ENCODE measurements at regions not wholly inside any gene's neighbourhood (a gene's known extent, or its start where the extent isn't known, plus 50 kb on each side); places are given as distances from the start of the nearest gene placed in this dataset.
A peak's percentile ranks its signal among the peaks of the same experiment; 100 is the strongest.

GRCh38 chr7:17640730-17641377 lies 299.4 kb downstream of the SNX13 start:
- Histone ChIP-seq H3K4me3 (ENCODE audit: low read depth, low read length, poor library complexity, severe bottlenecking) (no peak overlapping the region), H3K27me3 (replicated peaks; ENCODE audit: insufficient read depth, low read depth, low read length, poor library complexity) (no peaks in the 10 kb centered on the region), H3K36me3 (ENCODE audit: insufficient read depth, low read length, poor library complexity, severe bottlenecking) (no peaks in the 10 kb centered on the region), H3K27ac (ENCODE audit: low read depth, low read length, poor library complexity, severe bottlenecking) (no peak overlapping the region), H3K4me1 (ENCODE audit: insufficient read depth, low read length, poor library complexity, severe bottlenecking) (peaks cover 9% of the 10 kb centered on the region), H3K9me3 (ENCODE audit: low read depth, low read length, poor library complexity, severe bottlenecking) (peaks cover 3% of the 10 kb centered on the region)
- intact Hi-C loops (cut with micrococcal nuclease; ENCODE audit: unreplicated experiment): no loop called here
- TF ChIP-seq EZH2 (IDR thresholded peaks at IDR 0.05; ENCODE audit: borderline replicate concordance, low read depth, low read length, poor library complexity, severe bottlenecking) (no peak), CTCF (conservative IDR thresholded peaks at IDR 0.05; ENCODE audit: low read depth, low read length) (peak; percentile 70)
- BruUV-seq (replicated peaks): no TSS peak
- peak; percentile 59 for DNase-seq (ENCODE audit: low spot score)
- POLR2A ChIA-PET (ENCODE audit: low non-redundant PET): no interaction called here
- CTCF ChIA-PET: no interaction called here

GRCh38 chr7:17645500-17645899 lies 294.8 kb downstream of the SNX13 start:
- H3K4me1 ChIP-seq (ENCODE audit: insufficient read depth, low read length, poor library complexity, severe bottlenecking): no peaks in the 10 kb centered on the region
- intact Hi-C loops (cut with micrococcal nuclease; ENCODE audit: unreplicated experiment): loop anchor here (5.0 kb wide), 2 partner anchors 113 to 663 kb away; no protein-coding TSS in a partner anchor
- no peaks in the 10 kb centered on the region for H3K27me3 ChIP-seq (replicated peaks; ENCODE audit: insufficient read depth, low read depth, low read length, poor library complexity)
- no peak overlapping the region for H3K27ac ChIP-seq (ENCODE audit: low read depth, low read length, poor library complexity, severe bottlenecking)
- no TSS peak for BruUV-seq (replicated peaks)
- no peaks in the 10 kb centered on the region for H3K36me3 ChIP-seq (ENCODE audit: insufficient read depth, low read length, poor library complexity, severe bottlenecking)
- POLR2A ChIA-PET (ENCODE audit: low non-redundant PET): no interaction called here
- no peak overlapping the region for H3K4me3 ChIP-seq (ENCODE audit: low read depth, low read length, poor library complexity, severe bottlenecking)
- TF ChIP-seq CTCF (conservative IDR thresholded peaks at IDR 0.05; ENCODE audit: low read depth, low read length): no peak
- no peak for TF ChIP-seq EZH2 (IDR thresholded peaks at IDR 0.05; ENCODE audit: borderline replicate concordance, low read depth, low read length, poor library complexity, severe bottlenecking)
- CTCF ChIA-PET: no interaction called here
- H3K9me3 ChIP-seq (ENCODE audit: low read depth, low read length, poor library complexity, severe bottlenecking): peaks cover 3% of the 10 kb centered on the region
- DNase-seq (ENCODE audit: low spot score): no peak

DNA sequence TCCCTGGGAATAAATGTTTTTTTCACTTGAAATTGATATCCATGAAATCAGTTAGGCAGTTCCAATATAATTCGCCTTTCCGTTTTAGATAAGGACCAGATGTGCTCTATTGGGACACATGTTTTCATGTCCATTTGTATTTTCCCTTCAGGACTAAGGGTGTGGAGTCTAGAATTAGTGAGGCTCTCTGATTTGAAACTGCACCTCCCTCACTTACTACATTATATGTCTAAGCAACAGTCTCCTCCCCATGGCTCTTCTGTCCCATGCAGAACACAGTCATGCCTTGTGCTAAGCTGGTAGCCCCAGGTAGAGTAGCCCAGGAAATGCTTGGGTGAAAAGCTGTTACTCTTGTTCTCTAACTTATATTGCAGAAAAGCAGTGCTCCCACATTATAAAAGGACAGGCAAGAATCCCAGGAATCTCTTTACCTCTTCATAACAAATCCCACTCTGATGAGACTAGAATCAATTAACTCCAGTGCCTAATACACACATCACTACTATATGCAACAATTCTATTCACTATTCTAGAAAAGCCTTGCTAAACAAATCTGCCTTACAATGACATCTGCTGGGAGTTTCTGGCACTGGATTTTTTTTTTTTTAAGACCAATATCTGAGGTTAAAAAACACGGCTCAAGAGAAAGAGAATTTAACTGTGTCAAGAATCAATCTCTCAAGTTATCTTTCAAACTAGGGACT lies 293.9 kb downstream of the SNX13 start:
- Histone ChIP-seq H3K36me3 (ENCODE audit: insufficient read depth, low read length, poor library complexity, severe bottlenecking) (no peaks in the 10 kb centered on the region), H3K4me3 (ENCODE audit: low read depth, low read length, poor library complexity, severe bottlenecking) (no peak overlapping the region), H3K27me3 (replicated peaks; ENCODE audit: insufficient read depth, low read depth, low read length, poor library complexity) (no peaks in the 10 kb centered on the region), H3K4me1 (ENCODE audit: insufficient read depth, low read length, poor library complexity, severe bottlenecking) (no peaks in the 10 kb centered on the region), H3K27ac (ENCODE audit: low read depth, low read length, poor library complexity, severe bottlenecking) (no peak overlapping the region), H3K9me3 (ENCODE audit: low read depth, low read length, poor library complexity, severe bottlenecking) (peaks cover 3% of the 10 kb centered on the region)
- POLR2A ChIA-PET (ENCODE audit: low non-redundant PET): no interaction called here
- TF ChIP-seq EZH2 (IDR thresholded peaks at IDR 0.05; ENCODE audit: borderline replicate concordance, low read depth, low read length, poor library complexity, severe bottlenecking) (no peak), CTCF (conservative IDR thresholded peaks at IDR 0.05; ENCODE audit: low read depth, low read length) (peak; percentile 54; the same call in 1 of the 2 replicates)
- DNase-seq (ENCODE audit: low spot score): peak; percentile 34
- CTCF ChIA-PET: interaction anchor here (0.7 to 1.0 kb wide), 2 partner anchors 389 to 755 kb away, joined by 3 to 4 read pairs; no protein-coding TSS in a partner anchor
- intact Hi-C loops (cut with micrococcal nuclease; ENCODE audit: unreplicated experiment): loop anchor here (2.0 to 5.0 kb wide), 3 partner anchors 114 to 664 kb away; no protein-coding TSS in a partner anchor
- BruUV-seq (replicated peaks): no TSS peak
